Activated CD4-positive, alpha-beta T cell treated with anti-CD3 and anti-CD28 coated beads, Interleukin-10, Interleukin-2, amounts not matched to agents 100 ng/mL and 50 ng/mL, durations not matched to agents 16 hours and 8 hours (primary cell): ENCODE measurements at regions not wholly inside any gene's neighbourhood (a gene's known extent, or its start where the extent isn't known, plus 50 kb on each side); places are given as distances from the start of the nearest gene placed in this dataset.
"Not testable (repeated sequence)": the region's sequence is repeated elsewhere in the genome, so short reads cannot be mapped to it uniquely, and the experiment has no call there.

ENCODE experiments used
- DNase-seq: peaks from one replicate; pipeline ENCODE4 v3.0.0-alpha.2; 2020

DNA sequence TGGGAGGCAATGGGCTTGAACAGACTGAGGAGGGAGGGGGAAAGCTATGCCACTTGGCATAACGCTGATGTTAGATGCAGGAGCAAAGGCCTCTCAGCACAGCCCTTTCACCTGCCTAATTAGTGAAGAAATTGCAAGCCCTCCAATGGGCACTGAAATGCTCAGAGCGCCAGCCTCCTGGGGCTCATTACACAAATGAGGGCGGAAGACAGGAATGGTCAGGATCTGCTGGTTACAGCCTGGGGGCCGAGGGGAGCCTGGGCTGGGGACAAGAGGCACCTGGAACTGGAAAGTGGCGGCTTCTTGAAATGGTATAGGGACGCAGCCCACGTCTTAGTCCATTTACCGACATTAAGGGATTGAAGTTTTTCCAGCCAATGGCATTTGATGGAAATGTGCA is 50.2 kb upstream of the PLET1 start:
- no peak for DNase-seq

DNA sequence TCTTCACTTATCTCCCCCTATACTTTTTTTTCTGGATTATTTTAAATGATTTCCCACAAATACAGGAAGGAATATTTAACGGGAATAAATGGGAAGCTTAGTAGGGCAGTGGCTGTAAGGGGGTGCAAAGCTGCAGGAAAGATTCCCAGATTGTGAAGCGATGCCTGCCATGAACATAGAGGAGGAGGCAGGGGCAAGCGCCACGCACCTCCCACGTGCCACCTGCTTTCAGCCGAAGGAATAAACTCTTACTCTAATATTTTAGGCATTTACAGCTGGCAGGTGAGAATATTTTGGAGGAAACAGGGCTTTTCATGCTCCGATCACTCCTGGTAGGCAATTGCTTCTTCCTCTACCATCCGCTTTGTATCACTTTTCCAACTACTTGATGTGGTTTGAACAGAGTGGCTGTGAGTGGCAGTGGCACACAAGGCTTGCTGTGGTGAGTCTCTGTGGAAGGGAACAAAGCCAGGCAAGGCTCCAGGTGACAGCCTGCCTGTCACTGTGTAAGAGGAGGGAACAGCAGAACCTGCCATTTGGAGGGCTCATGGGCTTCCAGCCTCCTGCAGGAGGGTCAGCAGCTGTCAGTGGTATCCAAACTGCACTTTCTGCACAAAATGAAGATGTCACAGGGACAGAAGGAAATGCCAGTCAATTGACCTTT is 54.5 kb upstream of the PLET1 start:
- DNase-seq = no peak

DNA sequence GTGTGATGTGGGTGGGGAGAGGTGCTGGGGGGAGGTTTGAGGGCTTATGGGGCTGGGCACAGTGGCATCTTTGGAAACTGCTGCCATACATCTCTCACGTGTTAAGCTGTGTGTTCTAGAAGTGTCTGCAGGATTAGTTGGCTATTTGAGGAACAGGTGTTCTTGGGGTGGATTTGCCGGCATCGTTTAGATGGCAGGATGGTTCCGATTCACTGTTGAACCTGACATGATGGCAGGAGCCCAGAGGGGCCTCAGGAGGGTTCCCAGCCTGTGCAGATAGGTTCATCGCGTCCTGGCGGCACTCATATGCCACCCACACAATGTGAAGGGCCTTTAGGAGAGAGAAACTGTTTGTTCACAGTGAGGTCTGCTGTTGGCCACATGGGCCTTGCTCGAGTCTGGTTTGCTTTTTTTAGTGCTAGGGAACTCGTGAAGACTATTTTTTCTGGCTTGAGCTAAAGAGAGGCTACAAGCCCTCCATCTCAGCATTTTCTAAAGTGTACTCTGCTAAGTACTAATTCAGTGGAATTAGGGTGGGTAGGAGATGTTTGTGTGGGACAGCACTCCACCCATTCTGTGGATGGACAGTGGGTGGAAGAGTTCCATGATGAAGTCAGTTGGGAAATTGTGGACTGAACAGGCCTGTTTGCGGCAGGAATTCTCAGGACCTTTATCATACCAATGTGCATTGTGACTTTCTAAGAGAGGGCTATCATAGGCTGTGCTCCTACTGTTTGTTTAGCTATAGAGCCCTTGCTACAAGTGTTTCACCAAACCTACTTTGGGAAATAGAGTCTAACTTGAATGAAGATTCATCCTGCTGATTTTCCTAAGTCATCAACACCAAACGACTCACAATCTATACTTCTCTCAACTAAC is 55.4 kb upstream of the PLET1 start:
- no peak for DNase-seq

DNA sequence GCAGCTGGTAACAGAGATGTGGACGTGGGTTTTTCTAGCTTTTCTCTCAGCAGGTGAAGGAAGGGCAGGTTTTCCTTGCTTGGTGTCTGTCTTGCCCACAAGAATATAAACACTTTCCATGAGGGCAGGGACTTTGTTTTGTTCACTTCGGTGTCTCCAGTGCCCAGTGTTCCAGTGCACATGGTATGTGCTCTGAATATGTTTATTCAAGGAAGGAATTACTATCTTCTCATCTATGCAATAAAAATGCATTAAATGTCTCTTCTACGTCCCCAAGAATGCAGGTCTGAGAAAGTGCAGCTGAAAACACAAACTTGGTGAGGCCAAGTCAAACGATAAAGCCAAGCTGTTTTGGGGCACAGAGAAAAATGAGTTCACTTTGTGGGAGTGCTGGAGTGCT is 56.3 kb upstream of the PLET1 start:
- DNase-seq = no peak

DNA sequence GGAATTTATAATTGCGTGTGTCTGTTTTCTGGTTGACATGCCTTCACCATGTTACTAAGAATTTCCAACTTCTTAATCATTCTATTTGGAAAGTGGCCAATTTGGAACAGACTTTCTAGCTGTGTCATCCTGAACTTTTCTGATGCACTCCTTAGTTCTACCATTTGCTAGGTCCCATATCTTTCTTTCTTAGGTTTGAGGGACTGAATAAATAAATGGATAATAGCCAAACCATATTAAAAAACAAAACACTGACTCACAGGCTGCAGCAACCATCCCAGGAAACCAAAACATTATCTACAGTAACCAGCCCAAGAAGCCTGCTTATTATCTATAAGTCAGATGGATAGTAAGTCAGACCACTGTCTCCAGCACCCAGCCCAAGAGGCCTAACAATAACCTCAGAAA is 57.5 kb upstream of the PLET1 start:
- DNase-seq = no peak

DNA sequence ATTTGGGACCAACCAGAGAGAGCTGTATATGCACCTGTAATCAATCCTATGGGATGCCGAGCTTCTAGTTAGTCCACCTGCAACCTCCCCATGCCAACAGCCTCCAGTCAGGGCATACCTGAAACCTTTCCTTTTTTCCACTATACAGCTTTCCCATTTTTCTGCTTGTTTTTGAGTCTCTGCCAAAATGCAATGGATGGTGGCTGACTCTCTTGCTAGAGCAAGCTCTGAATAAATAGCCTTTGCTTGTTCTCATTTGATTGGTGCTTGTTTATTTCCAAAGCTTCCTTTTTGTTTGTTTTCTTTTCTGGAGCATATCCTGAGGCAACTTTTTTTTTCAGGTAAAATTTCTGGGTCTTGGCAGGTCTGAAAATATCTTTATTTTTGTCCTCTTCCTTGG is 58.0 kb upstream of the PLET1 start:
- DNase-seq = no peak

DNA sequence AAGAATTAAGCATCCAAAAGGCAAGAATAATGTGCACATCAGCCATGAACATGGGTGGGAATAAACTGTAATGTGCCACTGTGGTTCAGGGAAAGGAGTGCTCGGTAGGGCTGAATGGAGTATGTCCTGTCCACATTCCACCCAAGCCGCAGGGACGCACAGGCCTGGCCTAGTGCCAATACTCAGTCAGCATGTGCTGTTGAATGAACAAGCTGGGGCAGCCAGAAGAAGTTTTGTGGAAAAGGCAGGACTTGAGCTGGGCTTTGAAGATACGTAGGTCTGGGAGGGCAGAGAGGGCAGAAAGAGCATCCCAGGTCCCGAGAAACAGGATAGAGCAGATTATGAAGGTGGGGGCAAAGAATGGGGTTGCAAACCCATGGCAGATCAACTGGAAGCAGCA is 60.0 kb upstream of the PLET1 start:
- no peak for DNase-seq

DNA sequence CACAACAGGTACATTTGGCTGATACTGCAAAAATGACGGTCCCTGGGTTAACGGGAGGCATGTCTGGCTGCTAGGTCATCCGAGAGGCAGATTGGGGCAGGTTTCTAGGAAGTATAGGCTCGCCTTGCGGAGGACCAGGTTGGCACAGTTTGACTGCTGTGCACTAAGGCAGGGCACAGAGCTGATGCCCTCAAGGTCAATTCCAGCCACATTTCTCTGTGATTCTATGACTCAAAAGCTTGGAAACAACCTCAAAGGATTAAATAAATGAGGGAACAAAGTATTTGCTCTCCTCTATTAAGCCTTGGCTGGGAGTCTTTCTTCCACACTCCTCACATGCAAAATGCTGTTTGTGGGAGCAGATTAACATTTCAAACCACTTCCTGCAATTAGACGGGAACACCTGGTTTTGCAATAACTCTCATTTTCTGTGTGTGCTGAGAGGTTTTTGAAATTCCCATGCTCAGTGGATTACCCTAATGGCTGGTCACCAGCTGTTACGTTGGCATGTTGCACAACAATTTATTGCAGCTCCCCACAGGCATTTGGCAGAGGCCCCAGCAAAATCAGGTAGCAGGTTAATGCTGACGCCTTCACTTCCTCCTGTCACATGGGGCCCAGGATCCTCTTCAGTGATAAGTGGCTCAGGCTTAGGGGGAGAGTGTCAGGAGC is 61.0 kb upstream of the PLET1 start:
- peak; percentile 5 for DNase-seq

DNA sequence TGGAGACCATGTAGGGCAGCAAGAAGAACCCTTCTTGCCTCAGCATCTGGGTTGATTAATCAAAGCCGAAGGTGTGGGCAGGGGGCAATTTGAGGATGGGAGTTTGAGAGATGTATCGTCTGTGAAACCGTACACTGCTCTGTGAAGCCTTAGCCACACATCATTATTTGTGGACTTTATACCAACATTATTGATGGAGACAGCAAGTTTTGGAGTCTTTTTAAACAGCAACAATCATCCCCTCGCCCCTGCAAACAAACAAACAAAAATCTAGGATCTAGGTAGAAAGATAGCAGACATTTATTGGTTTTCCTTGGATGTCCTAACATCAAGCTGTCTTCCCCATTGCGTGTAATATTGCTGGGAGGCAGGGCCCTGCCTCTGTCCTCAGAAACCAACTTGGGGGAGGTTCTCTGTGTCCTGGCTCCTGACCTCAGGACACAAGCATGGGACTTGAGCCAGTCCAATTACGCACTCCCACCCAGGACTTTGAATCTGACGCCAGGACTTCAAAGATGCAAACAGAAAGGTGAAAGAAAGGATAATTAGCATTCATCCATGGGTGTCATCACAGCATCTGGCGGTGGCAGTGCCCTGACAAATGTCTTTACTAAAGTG is 61.6 kb upstream of the PLET1 start:
- no peak for DNase-seq

DNA sequence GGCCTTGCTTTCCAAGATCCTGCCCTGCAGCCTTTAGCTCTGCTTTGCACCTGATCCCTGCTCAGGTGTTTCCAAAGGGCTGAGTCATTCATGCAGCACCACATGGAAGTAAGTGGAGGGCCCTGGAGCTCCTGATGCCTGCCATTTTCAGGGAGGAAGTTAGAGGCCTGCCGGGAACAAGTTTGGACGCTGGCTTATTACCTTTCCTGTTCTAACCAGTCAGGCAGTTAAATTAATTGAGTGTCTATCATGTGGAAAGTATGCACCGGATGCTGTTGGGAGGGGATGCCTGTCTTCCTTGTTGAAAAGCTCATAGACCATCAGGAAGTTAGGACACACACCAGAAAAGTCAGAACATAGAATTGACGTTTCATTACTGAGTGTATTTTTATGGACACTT is 73.7 kb upstream of the PLET1 start:
- no peak for DNase-seq

DNA sequence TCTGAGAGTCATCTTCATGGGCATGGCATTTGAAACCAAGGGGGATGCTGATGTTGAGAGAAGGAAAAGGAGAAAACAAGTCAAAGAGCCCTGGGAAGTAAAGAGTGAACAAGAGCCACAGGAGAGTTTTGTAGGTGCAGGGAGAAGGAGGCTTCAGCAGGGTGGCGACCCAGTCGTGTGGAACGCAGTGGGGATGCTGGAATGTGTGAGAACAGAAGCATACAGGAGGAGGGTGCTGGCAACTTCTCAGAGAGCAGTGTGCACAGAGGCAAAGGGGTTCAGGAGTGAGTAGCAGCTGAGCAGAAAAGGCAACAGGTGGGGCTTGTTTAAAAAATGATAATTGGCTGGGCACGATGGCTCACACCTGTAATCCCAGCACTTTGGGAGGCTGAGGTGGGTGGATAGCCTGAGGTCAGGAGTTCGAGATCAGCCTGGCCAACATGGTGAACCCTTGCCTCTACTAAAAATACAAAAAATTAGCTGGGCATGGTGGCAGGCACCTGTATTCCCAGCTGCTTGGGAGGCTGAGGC is 75.8 kb upstream of the PLET1 start:
- DNase-seq = no peak

DNA sequence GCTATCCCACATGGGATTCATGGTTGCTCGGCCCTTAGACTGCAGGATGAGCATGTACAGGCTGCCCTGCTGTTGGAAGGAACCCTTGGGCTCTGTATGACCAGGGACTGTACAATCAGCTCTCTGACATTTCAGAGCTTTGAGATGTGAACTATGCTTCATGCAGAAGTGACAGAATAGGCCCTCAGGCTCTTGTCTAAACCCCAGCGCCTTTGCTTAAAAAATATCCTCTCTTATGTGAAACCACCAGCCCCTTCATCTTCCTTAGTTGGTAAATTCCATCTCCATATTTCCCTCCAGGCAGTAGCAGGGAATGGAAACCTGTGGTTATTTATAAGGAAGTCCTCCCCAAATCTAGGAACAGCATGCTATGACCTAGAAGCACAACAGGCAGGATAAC is 78.9 kb upstream of the PLET1 start:
- DNase-seq = no peak

DNA sequence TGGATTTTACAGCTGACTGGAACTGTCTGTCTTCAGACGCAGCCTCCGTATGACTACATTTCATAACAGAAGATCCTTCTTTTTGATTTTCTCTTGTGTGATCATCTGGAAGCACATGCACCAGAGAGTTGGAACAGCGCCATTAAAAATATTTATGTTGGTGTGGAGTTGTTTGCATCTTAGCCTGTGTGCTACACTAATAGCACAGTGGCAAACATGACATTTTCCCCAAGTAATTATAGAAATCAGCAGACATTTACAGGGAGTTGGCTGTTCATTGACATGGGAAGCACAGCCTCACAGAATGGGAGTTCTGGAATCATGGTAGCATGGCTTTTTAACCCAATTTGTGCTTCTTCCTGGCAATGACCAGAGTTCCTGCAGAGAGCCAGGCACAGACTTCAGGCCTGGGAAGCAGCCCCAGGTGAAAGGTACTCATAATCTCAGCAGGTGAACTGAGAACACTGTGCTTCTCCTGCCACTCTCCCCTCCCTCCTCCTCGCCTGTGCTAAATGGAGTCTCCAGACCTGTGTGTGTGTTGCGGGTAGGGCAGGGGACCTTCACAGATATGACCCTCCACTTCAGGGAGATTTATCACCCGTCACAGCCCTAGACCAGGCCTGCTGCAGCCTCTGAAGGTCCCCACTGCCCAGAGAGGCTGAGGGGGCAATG is 82.8 kb upstream of the PLET1 start:
- DNase-seq = no peak

DNA sequence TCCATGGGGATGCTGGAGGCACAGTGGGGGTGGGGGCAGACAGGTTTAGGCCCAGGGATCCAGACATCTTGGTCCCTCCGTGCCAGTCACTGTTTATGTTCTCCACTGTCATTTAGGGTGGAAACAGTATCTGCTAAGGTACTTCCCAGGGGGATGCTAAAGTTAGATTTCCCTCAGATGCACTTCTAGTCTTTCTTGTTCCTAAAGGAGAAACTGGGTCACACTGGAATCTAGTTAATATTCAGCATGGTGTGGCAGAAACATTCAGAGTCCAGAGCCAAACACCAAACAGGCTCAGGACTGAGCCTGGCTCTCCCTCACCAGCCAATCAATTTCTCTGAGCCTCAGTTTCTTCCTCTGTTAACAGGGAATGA is 83.4 kb upstream of the PLET1 start:
- no peak for DNase-seq

DNA sequence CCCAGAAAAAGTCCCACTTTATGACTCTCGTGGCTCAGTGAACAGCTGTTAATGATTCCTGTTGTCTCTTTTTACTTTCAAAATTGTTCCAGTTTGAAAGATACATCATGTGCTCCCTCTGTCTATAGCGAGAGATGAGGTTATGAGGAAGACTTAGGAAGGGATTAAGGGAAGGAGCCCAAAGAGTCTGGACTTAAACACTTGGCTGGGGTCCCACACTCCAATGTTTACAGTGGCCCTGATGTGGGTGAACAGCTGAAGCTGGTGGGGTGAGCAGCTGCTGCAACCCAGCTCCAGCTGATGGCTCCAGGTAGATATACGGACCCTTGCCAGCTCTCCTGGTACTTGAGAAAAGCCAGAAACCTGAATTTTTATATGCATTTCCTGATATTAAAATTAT is 84.5 kb upstream of the PLET1 start:
- DNase-seq = no peak

DNA sequence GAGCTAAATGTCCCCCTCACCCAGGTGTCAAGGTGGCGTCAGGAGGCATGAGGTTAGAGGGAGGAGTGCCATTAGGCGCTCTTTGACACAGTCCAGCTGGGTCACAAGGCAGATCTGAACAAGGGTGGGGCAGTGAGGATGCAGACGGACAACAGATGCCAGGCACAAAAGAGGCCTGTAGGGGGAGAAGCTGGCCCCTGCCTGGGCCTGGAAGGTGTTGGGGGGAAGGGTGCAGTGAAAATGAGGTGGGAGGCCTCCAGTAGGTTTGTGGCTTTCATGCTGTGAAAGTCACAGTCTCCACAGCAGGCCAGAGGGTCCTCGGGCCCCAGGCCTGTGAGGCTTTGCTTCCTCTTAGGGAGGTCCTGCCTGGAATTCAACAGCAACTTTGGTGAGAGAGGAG is 85.0 kb upstream of the PLET1 start:
- DNase-seq = no peak

DNA sequence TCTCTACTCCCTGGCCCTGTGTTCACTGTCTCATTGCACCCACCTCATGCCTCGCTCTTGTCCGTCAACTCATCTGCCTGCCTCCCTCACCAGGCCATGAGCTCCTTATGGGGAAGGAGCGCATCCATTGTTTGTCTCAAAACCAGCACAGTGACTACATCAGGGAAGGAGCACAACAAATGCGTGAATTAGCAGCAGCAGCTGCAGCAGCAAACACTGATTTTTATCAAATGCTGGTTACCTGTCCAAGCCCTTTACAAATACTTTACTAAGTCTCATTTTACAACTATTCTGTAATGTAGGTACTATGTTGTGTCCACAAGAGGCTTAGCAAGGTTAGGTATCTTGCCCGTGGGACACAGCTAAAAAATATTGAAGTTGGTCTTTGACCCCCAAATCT is 85.9 kb upstream of the PLET1 start:
- DNase-seq = no peak

DNA sequence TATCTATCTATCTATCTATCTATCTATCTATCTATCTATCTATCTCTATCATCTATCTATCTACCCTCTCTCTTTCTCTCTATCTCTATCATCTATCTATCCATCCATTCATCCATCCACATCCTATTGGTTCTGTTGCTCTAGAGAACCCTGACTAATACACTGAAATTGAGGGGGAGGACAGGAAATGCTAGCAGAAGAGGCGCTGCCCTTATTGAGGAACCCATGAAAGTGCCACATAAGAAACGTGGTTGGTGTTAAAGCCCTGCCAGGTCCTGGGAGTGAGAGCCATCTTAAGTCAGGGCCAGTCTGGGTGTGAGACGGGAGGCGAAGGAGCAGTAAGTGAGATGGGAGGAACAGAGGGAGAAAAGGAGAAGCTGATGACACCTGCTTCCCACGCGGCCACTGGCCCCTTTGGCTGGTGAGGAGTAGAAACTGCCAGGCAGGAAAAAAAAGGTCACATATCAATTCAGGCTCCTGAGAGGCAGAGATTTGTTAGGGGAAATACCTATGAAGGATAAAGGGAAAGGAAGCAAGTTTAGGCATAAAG is 87.9 kb upstream of the PLET1 start:
- no peak for DNase-seq

DNA sequence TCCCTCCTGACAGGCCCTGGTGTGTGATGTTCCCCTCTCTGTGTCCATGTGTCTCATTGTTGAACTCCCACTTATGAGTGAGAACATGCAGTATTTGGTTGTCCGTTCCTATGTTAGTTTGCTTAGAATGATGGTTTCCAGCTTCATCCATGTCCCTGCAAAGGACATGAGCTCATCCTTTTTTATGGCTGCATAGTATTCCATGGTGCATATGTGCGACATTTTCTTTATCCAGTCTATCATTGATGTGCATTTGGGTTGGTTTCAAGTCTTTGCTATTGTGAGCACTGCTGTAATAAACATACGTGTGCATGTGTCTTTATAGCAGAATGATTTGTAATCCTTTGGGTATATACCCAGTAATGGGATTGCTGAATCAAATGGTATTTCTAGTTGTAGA is 90.8 kb upstream of the PLET1 start:
- DNase-seq = not testable (repeated sequence)

DNA sequence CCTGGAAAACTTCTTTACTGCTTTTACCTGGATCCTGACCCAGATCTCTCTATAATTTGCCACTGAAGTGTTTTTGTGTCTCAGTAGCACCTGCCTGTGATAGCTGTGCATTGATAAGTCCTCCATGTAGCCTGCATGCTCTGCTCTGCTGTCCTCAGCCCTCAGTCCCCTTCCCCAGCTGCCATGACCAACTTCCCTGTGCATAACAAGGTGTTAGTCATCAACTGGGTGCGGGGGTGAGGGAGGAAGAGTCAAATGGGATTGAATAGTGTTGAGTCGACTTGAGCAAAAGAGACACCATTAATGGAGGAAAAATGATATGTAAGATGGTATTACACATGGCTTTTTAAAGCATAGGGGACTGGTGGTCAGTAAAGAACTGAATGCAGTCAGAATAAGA is 92.2 kb upstream of the PLET1 start:
- no peak for DNase-seq

DNA sequence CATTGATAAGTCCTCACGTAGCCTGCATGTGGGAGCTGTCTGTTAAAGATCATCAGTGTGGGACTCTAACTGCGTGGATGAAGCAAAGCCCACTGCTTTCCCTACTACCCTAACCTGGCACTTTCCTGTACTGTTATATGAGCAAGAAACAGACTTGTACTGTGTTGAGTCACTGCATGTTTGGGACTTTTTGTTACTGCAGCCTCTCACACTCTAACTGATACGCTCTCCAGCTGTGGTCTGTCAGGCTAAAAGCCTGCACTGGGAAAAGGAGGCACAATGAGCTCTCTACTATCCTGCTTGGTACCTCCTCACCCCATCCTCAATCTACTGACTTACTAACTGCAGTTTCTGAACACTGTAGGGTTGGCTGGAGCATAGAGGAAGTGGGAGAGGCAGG is 93.7 kb upstream of the PLET1 start:
- no peak for DNase-seq

DNA sequence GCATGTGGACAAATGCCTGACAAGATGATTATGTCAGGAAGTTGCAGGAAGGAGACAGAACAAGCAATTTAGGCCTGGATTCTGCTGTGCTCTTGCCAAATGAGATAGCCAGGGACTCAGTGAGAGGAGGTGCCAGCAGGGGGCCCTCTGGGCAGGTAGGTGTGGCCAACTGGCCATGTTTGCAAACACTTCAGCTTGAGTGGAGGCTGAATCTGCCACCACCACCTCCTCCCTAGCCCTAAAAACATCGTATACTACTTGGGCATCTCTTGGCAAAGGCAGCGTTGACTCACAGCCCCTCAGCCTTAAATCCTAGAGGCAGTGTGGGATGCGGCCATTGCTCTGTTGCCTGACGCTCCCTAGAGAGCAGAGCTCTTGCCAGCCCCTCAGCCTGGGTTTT is 95.1 kb upstream of the PLET1 start:
- DNase-seq = no peak

DNA sequence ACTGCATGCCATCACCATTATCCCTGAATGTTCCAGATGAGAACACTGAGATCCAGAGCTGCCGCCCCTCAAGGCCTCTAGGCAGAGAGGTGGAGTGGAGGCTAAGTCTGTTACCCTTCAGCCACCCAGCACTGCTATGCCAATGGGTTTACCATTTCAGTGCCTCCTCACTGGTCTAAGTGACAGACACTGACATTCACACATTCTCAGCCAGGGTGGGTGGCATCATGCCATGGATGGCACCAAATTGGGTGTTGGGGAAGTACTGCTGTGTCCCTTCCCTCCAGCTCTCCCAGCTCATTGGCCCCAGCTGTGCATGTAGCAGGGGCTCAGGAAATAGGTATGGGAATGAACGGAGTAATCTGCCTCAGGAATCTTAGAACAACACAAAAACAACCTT is 96.8 kb upstream of the PLET1 start:
- DNase-seq = no peak
